CD8-positive, alpha-beta memory T cell (primary cell): ENCODE measurements at regions not wholly inside any gene's neighbourhood (a gene's known extent, or its start where the extent isn't known, plus 50 kb on each side); places are given as distances from the start of the nearest gene placed in this dataset.

Source experiments
- CTCF ChIA-PET: fragments of 350-600 bp; sonication (Branson Sonifier 250); formaldehyde crosslinking; loops from one replicate; lab custom pipeline; 2021; ENCODE audit warnings: antibody characterized with exemption; lab: Charles Lee
- POLR2A ChIA-PET: fragments of 350-600 bp; sonication (Branson Sonifier 250); formaldehyde crosslinking; loops from one replicate; lab custom pipeline; 2021; ENCODE audit warnings: antibody characterized with exemption; lab: Charles Lee
- DNase-seq, 5 donors: peaks; one replicate each; pipeline versions ENCODE4 v3.0.0 to v3.0.0-alpha.2; 2020 to 2022; ENCODE audit warnings: mixed read lengths in 1 of 5
- H3K27ac ChIP-seq: one replicate; pipeline ENCODE4 v1.7.0; 2013; ENCODE audit warnings: low read depth, mild to moderate bottlenecking, low read length, moderate library complexity
- H3K27me3 ChIP-seq: 2 replicates; pipeline ENCODE4 v1.7.0; 2013; ENCODE audit warnings: low read length, mild to moderate bottlenecking; ENCODE audit not compliant: insufficient read depth, poor library complexity, severe bottlenecking
- H3K36me3 ChIP-seq: 2 replicates; pipeline ENCODE4 v1.7.0; 2013; ENCODE audit warnings: mild to moderate bottlenecking, low read length, moderate library complexity; ENCODE audit not compliant: insufficient read depth
- H3K4me1 ChIP-seq: 2 replicates; pipeline ENCODE4 v1.7.0; 2013; ENCODE audit warnings: mild to moderate bottlenecking, low read length, moderate library complexity; ENCODE audit not compliant: insufficient read depth
- H3K4me3 ChIP-seq: 2 replicates; pipeline ENCODE4 v1.7.0; 2013; ENCODE audit warnings: mild to moderate bottlenecking, low read length
- H3K9me3 ChIP-seq: 2 replicates; pipeline ENCODE4 v1.7.0; 2013; ENCODE audit warnings: mild to moderate bottlenecking, low read length
- H3K27ac Mint-ChIP-seq, 8 donors: one replicate each; pipeline ENCODE4 v1.8.0; 2020 to 2021; ENCODE audit warnings: mixed read lengths in 8 of 8, mild to moderate bottlenecking in 6 of 8, inconsistent platforms in 3 of 8, moderate library complexity in 3 of 8
- H3K27me3 Mint-ChIP-seq, 2 donors: one replicate each; pipeline ENCODE4 v1.8.0; 2020 to 2021; ENCODE audit warnings: mixed read lengths in 2 of 2, mild to moderate bottlenecking in 1 of 2, moderate library complexity in 1 of 2
- H3K36me3 Mint-ChIP-seq, 3 donors: one replicate each; pipeline ENCODE4 v1.8.0; 2020 to 2021; ENCODE audit warnings: mixed read lengths in 3 of 3, inconsistent platforms in 1 of 3, mild to moderate bottlenecking in 1 of 3
- H3K4me1 Mint-ChIP-seq, 3 donors: one replicate each; pipeline ENCODE4 v1.8.0; 2020 to 2021; ENCODE audit warnings: mixed read lengths in 3 of 3, inconsistent platforms in 1 of 3, mild to moderate bottlenecking in 1 of 3
- H3K4me3 Mint-ChIP-seq, 7 donors: one replicate each; pipeline ENCODE4 v1.8.0; 2020 to 2021; ENCODE audit warnings: mixed read lengths in 7 of 7, mild to moderate bottlenecking in 6 of 7, moderate library complexity in 4 of 7, inconsistent platforms in 2 of 7
- H3K9me3 Mint-ChIP-seq, 5 donors: one replicate each; pipeline ENCODE4 v1.8.0; 2020 to 2022; ENCODE audit warnings: mixed read lengths in 5 of 5, mild to moderate bottlenecking in 3 of 5, moderate library complexity in 2 of 5, inconsistent platforms in 1 of 5

- Histone ChIP-seq H3K4me3 (no peak overlapping the region), H3K27ac (no peak overlapping the region), H3K36me3 (no peaks in the 10 kb centered on the region), H3K27me3 (no peaks in the 10 kb centered on the region), H3K9me3 (no peaks in the 10 kb centered on the region), H3K4me1 (no peaks in the 10 kb centered on the region)
- ChIA-PET CTCF (no interaction called here), POLR2A (interaction anchor here (0.6 kb wide), 1 partner anchor 402 kb away, joined by 3 read pairs; no protein-coding TSS in a partner anchor)
- Mint-ChIP-seq H3K4me1 (no peaks in the 10 kb centered on the region), H3K4me3 (no peak overlapping the region), H3K36me3 (no peaks in the 10 kb centered on the region), H3K27me3 (peaks cover 0 to 2% of the 10 kb centered on the region in 2 donors), H3K9me3 (peaks cover 0 to 5% (median 2%) of the 10 kb centered on the region in 5 donors), H3K27ac (no peak overlapping the region)
- no peak for DNase-seq
Measured at GRCh38 chr5:89125372-89125771, 242.4 kb upstream of the MEF2C start.

- no peak overlapping the region for H3K27ac Mint-ChIP-seq
- Histone ChIP-seq H3K4me1 (no peaks in the 10 kb centered on the region), H3K9me3 (no peaks in the 10 kb centered on the region), H3K27me3 (no peaks in the 10 kb centered on the region), H3K4me3 (no peak overlapping the region), H3K27ac (no peak overlapping the region), H3K36me3 (no peaks in the 10 kb centered on the region)
- ChIA-PET CTCF (no interaction called here), POLR2A (no interaction called here)
- no peaks in the 10 kb centered on the region for H3K4me1 Mint-ChIP-seq
- peaks cover 0 to 2% of the 10 kb centered on the region in 2 donors for H3K27me3 Mint-ChIP-seq
- no peak for DNase-seq
- no peak overlapping the region for H3K4me3 Mint-ChIP-seq
- no peaks in the 10 kb centered on the region for H3K36me3 Mint-ChIP-seq
- H3K9me3 Mint-ChIP-seq = peaks cover 0 to 5% (median 1%) of the 10 kb centered on the region in 5 donors
Measured at GRCh38 chr5:89123581-89123980, 240.6 kb upstream of the MEF2C start.

- Histone ChIP-seq H3K4me3 (no peak overlapping the region), H3K36me3 (no peaks in the 10 kb centered on the region), H3K9me3 (no peaks in the 10 kb centered on the region), H3K27ac (no peak overlapping the region), H3K27me3 (no peaks in the 10 kb centered on the region), H3K4me1 (no peaks in the 10 kb centered on the region)
- CTCF ChIA-PET = no interaction called here
- POLR2A ChIA-PET = no interaction called here
- Mint-ChIP-seq H3K4me3 (no peak overlapping the region), H3K27ac (no peak overlapping the region), H3K36me3 (no peaks in the 10 kb centered on the region), H3K9me3 (peaks cover 0 to 6% (median 2%) of the 10 kb centered on the region in 5 donors), H3K27me3 (peaks cover 0 to 2% of the 10 kb centered on the region in 2 donors), H3K4me1 (no peaks in the 10 kb centered on the region)
- no peak for DNase-seq
Measured at GRCh38 chr5:89120719-89121118, 237.7 kb upstream of the MEF2C start.

GRCh38 chr5:89117124-89117644 is 234.2 kb upstream of the MEF2C start:
- ChIA-PET CTCF (no interaction called here), POLR2A (no interaction called here)
- Mint-ChIP-seq H3K4me1 (no peaks in the 10 kb centered on the region), H3K27me3 (no peaks in the 10 kb centered on the region), H3K9me3 (peaks cover 0 to 9% (median 2%) of the 10 kb centered on the region in 5 donors), H3K4me3 (no peak overlapping the region), H3K27ac (no peak overlapping the region), H3K36me3 (no peaks in the 10 kb centered on the region)
- H3K4me3 ChIP-seq = no peak overlapping the region
- no peaks in the 10 kb centered on the region for H3K4me1 ChIP-seq
- no peak for DNase-seq
- H3K27ac ChIP-seq = no peak overlapping the region
- no peaks in the 10 kb centered on the region for H3K9me3 ChIP-seq
- no peaks in the 10 kb centered on the region for H3K36me3 ChIP-seq
- no peaks in the 10 kb centered on the region for H3K27me3 ChIP-seq

- Mint-ChIP-seq H3K27ac (no peak overlapping the region), H3K9me3 (peaks cover 0 to 22% (median 1%) of the 10 kb centered on the region in 5 donors), H3K4me1 (no peaks in the 10 kb centered on the region), H3K4me3 (no peak overlapping the region), H3K27me3 (no peaks in the 10 kb centered on the region), H3K36me3 (no peaks in the 10 kb centered on the region)
- Histone ChIP-seq H3K27me3 (no peaks in the 10 kb centered on the region), H3K9me3 (no peaks in the 10 kb centered on the region), H3K4me3 (no peak overlapping the region), H3K36me3 (no peaks in the 10 kb centered on the region), H3K4me1 (no peaks in the 10 kb centered on the region), H3K27ac (no peak overlapping the region)
- CTCF ChIA-PET = no interaction called here
- DNase-seq = no peak
- POLR2A ChIA-PET = no interaction called here
Measured at GRCh38 chr5:89110916-89111646, 228.1 kb upstream of the MEF2C start.

- Histone ChIP-seq H3K27me3 (no peaks in the 10 kb centered on the region), H3K36me3 (no peaks in the 10 kb centered on the region), H3K9me3 (no peaks in the 10 kb centered on the region), H3K27ac (no peak overlapping the region), H3K4me3 (no peak overlapping the region), H3K4me1 (no peaks in the 10 kb centered on the region)
- H3K27me3 Mint-ChIP-seq = no peaks in the 10 kb centered on the region
- no peak for DNase-seq
- H3K27ac Mint-ChIP-seq = no peak overlapping the region
- ChIA-PET POLR2A (no interaction called here), CTCF (no interaction called here)
- no peaks in the 10 kb centered on the region for H3K36me3 Mint-ChIP-seq
- peaks cover 1 to 28% (median 3%) of the 10 kb centered on the region in 5 donors for H3K9me3 Mint-ChIP-seq
- no peaks in the 10 kb centered on the region for H3K4me1 Mint-ChIP-seq
- no peak overlapping the region for H3K4me3 Mint-ChIP-seq
Measured at GRCh38 chr5:89106480-89106879, 223.5 kb upstream of the MEF2C start.

- Histone ChIP-seq H3K9me3 (no peaks in the 10 kb centered on the region), H3K36me3 (no peaks in the 10 kb centered on the region), H3K4me3 (no peak overlapping the region), H3K4me1 (no peaks in the 10 kb centered on the region), H3K27me3 (no peaks in the 10 kb centered on the region), H3K27ac (no peak overlapping the region)
- H3K4me1 Mint-ChIP-seq = no peaks in the 10 kb centered on the region
- POLR2A ChIA-PET = no interaction called here
- no peak overlapping the region for H3K4me3 Mint-ChIP-seq
- CTCF ChIA-PET = no interaction called here
- H3K36me3 Mint-ChIP-seq = no peaks in the 10 kb centered on the region
- peaks cover 0 to 25% (median 4%) of the 10 kb centered on the region in 5 donors for H3K9me3 Mint-ChIP-seq
- no peak overlapping the region for H3K27ac Mint-ChIP-seq
- no peak for DNase-seq
- no peaks in the 10 kb centered on the region for H3K27me3 Mint-ChIP-seq
Measured at GRCh38 chr5:89105836-89106235, 222.9 kb upstream of the MEF2C start.

- H3K9me3 ChIP-seq = no peaks in the 10 kb centered on the region
- Mint-ChIP-seq H3K9me3 (peaks cover 0 to 25% (median 4%) of the 10 kb centered on the region in 5 donors), H3K4me1 (no peaks in the 10 kb centered on the region), H3K27me3 (no peaks in the 10 kb centered on the region), H3K27ac (no peak overlapping the region), H3K36me3 (no peaks in the 10 kb centered on the region), H3K4me3 (no peak overlapping the region)
- no peaks in the 10 kb centered on the region for H3K4me1 ChIP-seq
- no peak overlapping the region for H3K27ac ChIP-seq
- ChIA-PET CTCF (no interaction called here), POLR2A (no interaction called here)
- H3K36me3 ChIP-seq = no peaks in the 10 kb centered on the region
- DNase-seq = no peak
- no peaks in the 10 kb centered on the region for H3K27me3 ChIP-seq
- no peak overlapping the region for H3K4me3 ChIP-seq
Measured at GRCh38 chr5:89105171-89105695, 222.2 kb upstream of the MEF2C start.
